OCI-LY3 (cell line): ENCODE measurements at regions not wholly inside any gene's neighbourhood (a gene's known extent, or its start where the extent isn't known, plus 50 kb on each side); places are given as distances from the start of the nearest gene placed in this dataset.

Experiments
- CTCF ChIP-seq: fragments of 200-600, 300-600 bp; sonication (generic); IDR thresholded peaks from 2 replicates; pipeline ENCODE4 v1.5.1; 2014; ENCODE audit warnings: antibody characterized with exemption, low read length, low read depth
- EZH2phosphoT487 ChIP-seq: fragments of 200-600 bp; shearing (Covaris generic); IDR thresholded peaks from 2 replicates; pipeline ENCODE4 v1.6.1; 2018; ENCODE audit warnings: antibody characterized with exemption, mixed run types, low read depth

DNA sequence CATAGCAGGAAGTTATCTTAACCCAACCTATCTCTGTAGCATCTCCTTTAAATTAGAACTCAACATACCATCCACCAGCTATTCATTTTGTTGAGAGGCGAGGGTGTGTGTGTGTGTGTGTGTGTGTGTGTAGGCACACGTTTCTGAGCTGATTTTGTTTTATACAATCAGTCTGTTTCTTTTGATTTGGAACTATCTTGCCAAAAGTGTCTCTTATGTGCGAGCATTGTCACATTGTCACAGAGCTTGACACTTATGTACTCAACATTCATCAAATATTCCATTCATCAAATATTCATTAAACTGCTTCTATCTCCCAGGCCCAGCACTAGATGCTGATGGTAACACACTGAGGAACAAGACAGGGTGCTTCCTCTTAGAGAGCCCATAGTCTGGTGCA lies 180.4 kb downstream of the HAPSTR1 start:
- TF ChIP-seq CTCF (no peak), EZH2phosphoT487 (no peak)
